Neural cell (in vitro differentiated cells): ENCODE measurements at regions not wholly inside any gene's neighbourhood (a gene's known extent, or its start where the extent isn't known, plus 50 kb on each side); places are given as distances from the start of the nearest gene placed in this dataset.

Source experiments
- H2AFZ ChIP-seq: fragments of 200-600, 300-800 bp; sonication (generic), shearing (Covaris generic); 2 replicates; pipeline ENCODE4 v1.6.0; 2014; ENCODE audit warnings: low read depth, mild to moderate bottlenecking, antibody characterized with exemption, low read length, moderate library complexity
- H3F3A ChIP-seq: fragments of 200-600 bp; shearing (Covaris generic); 2 replicates; pipeline ENCODE4 v1.6.1; 2016; ENCODE audit warnings: mild to moderate bottlenecking, moderate library complexity, mixed read lengths, antibody characterized with exemption, low read length; ENCODE audit not compliant: insufficient read depth, poor library complexity, severe bottlenecking
- H3K27ac ChIP-seq: fragments of 200-600, 300-800 bp; sonication (generic), shearing (Covaris generic); 2 replicates; pipeline ENCODE4 v1.5.1; 2014; ENCODE audit warnings: mild to moderate bottlenecking, low read length, moderate library complexity
- H3K27me3 ChIP-seq: fragments of 300-800, 200-600 bp; sonication (generic), shearing (Covaris generic); 2 replicates; pipeline ENCODE4 v1.6.0; 2014; ENCODE audit warnings: mild to moderate bottlenecking, low read depth, low read length, moderate library complexity; ENCODE audit not compliant: insufficient read depth
- H3K36me3 ChIP-seq: fragments of 300-800, 200-600 bp; sonication (generic), shearing (Covaris generic); 2 replicates; pipeline ENCODE4 v1.5.1; 2014; ENCODE audit warnings: mild to moderate bottlenecking, antibody characterized with exemption, low read length, moderate library complexity; ENCODE audit not compliant: insufficient read depth
- H3K4me2 ChIP-seq: fragments of 300-800, 200-600 bp; sonication (generic), shearing (Covaris generic); 2 replicates; pipeline ENCODE4 v1.6.0; 2014; ENCODE audit warnings: mild to moderate bottlenecking, low read length
- H3K4me3 ChIP-seq: fragments of 300-800, 200-600 bp; sonication (generic), shearing (Covaris generic); 2 replicates; pipeline ENCODE4 v1.5.1; 2014; ENCODE audit warnings: mild to moderate bottlenecking, low read length, moderate library complexity
- H3K79me2 ChIP-seq: fragments of 200-600 bp; shearing (Covaris generic); replicated peaks from 2 replicates; pipeline ENCODE4 v1.6.0; 2014; ENCODE audit warnings: mild to moderate bottlenecking, low read length, moderate library complexity; ENCODE audit not compliant: insufficient read depth
- H3K9ac ChIP-seq: fragments of 300-800, 200-600 bp; sonication (generic), shearing (Covaris generic); 2 replicates; pipeline ENCODE4 v1.6.1; 2016; ENCODE audit warnings: mild to moderate bottlenecking, low read length, mixed read lengths
- H3K9me2 ChIP-seq: fragments of 200-600 bp; shearing (Covaris generic); 2 replicates; pipeline ENCODE4 v1.6.1; 2016; ENCODE audit warnings: mild to moderate bottlenecking, low read length, mixed read lengths; ENCODE audit not compliant: insufficient read depth
- H3K9me3 ChIP-seq: fragments of 200-600, 300-800 bp; sonication (generic), shearing (Covaris generic); 2 replicates; pipeline ENCODE4 v1.6.1; 2016; ENCODE audit warnings: mild to moderate bottlenecking, mixed run types, low read length, moderate library complexity, mixed read lengths
- H4K20me1 ChIP-seq: fragments of 200-600 bp; shearing (Covaris generic); 2 replicates; pipeline ENCODE4 v1.6.1; 2016; ENCODE audit warnings: mild to moderate bottlenecking, mixed run types; ENCODE audit not compliant: insufficient read depth
- EP300 ChIP-seq: fragments of 450-650 bp; conservative IDR thresholded peaks from 2 replicates; pipeline ENCODE4 v1.6.1; 2014; ENCODE audit warnings: antibody characterized with exemption, mild to moderate bottlenecking, moderate library complexity; ENCODE audit not compliant: poor library complexity, severe bottlenecking
- EZH2 ChIP-seq: fragments of 200-600, 300-800 bp; shearing (Covaris generic), sonication (generic); IDR thresholded peaks from 2 replicates; pipeline ENCODE4 v1.6.1; 2014; ENCODE audit warnings: antibody characterized with exemption, low read length, borderline replicate concordance, mild to moderate bottlenecking; ENCODE audit not compliant: insufficient read depth, poor library complexity, severe bottlenecking
- MXI1 ChIP-seq: fragments of 450-650 bp; conservative IDR thresholded peaks from 2 replicates; pipeline ENCODE4 v1.6.1; 2014; ENCODE audit warnings: antibody characterized with exemption, mild to moderate bottlenecking; ENCODE audit not compliant: poor library complexity, severe bottlenecking
- POLR2AphosphoS5 ChIP-seq: IDR thresholded peaks from 2 replicates; pipeline ENCODE4 v1.6.1; 2012
- RAD21 ChIP-seq: fragments of 450-650 bp; conservative IDR thresholded peaks from 2 replicates; pipeline ENCODE4 v1.6.1; 2014; ENCODE audit warnings: antibody characterized with exemption, mild to moderate bottlenecking, moderate library complexity
- SMC3 ChIP-seq: fragments of 450-650 bp; conservative IDR thresholded peaks from 2 replicates; pipeline ENCODE4 v1.6.1; 2014; ENCODE audit warnings: antibody characterized with exemption, mild to moderate bottlenecking, moderate library complexity; ENCODE audit not compliant: poor library complexity
- TAF1 ChIP-seq: IDR thresholded peaks from 2 replicates; pipeline ENCODE4 v1.6.1; 2012; ENCODE audit warnings: low read depth
- TF ChIP-seq, protein P1 (sequence below): IDR thresholded peaks from 2 replicates; pipeline ENCODE4 v1.6.1; 2012; ENCODE audit warnings: borderline replicate concordance
- TF ChIP-seq, protein P2 (sequence below): fragments of 450-650 bp; IDR thresholded peaks from 2 replicates; pipeline ENCODE4 v1.5.1; 2014; ENCODE audit warnings: antibody characterized with exemption, mild to moderate bottlenecking, moderate library complexity; ENCODE audit not compliant: poor library complexity, severe bottlenecking

DNA sequence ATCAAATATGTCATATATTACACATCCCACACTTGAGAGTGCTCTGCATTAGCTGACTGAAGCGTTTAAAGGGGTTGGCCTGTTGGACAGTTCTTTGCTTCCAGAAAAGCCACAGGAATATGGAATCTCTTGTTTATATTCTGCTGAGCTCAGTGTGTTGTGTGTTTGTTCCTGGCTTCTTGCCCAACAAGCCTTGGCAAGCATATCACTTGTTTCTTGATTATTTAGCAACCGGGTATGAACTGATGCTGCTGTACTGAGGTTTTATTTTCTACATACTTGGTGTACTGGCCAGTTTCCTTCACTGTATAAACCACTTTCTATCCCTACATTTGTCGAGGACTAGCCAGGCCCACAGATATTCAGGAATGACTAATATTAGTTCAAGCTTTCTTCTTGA lies 378.9 kb downstream of the KCTD16 start:
- no peak overlapping the region for H3K9ac ChIP-seq
- no peak overlapping the region for H3K4me2 ChIP-seq
- no peaks in the 10 kb centered on the region for H3K79me2 ChIP-seq
- H2AFZ ChIP-seq: no peak overlapping the region
- no peaks in the 10 kb centered on the region for H3K36me3 ChIP-seq
- TF ChIP-seq SMC3: no peak
- H3K4me3 ChIP-seq: no peak overlapping the region
- H4K20me1 ChIP-seq: no peaks in the 10 kb centered on the region
- H3K9me3 ChIP-seq: no peaks in the 10 kb centered on the region
- H3K27me3 ChIP-seq: no peaks in the 10 kb centered on the region
- H3F3A ChIP-seq: no peaks in the 10 kb centered on the region
- H3K9me2 ChIP-seq: no peaks in the 10 kb centered on the region
- H3K27ac ChIP-seq: no peak overlapping the region

DNA sequence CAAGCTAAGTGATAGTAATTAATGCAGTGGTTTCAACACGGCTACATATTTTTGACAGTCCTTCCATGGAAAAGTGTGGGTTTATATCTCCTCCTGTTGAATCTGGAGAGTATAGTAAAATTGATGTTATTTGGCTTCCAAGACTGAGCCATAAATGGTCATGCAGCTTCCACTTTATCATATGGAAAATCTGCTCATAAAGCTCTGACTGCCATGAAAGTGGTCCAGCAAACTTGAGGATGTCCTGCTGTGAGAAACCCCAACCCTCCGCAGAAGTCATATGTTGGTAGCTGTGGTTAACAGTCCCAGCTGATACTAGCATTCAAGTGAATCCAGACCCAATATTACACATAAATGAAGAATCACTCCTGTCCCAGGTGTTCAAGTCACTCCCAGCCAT lies 378.3 kb downstream of the KCTD16 start:
- Histone ChIP-seq H3K27ac (no peak overlapping the region), H3F3A (no peaks in the 10 kb centered on the region), H3K79me2 (no peaks in the 10 kb centered on the region), H3K4me2 (no peak overlapping the region), H3K9me3 (no peaks in the 10 kb centered on the region), H3K9me2 (no peaks in the 10 kb centered on the region), H4K20me1 (no peaks in the 10 kb centered on the region), H3K4me3 (no peak overlapping the region), H2AFZ (no peak overlapping the region), H3K36me3 (no peaks in the 10 kb centered on the region), H3K27me3 (no peaks in the 10 kb centered on the region), H3K9ac (no peak overlapping the region)
- TF ChIP-seq, protein P1, sequence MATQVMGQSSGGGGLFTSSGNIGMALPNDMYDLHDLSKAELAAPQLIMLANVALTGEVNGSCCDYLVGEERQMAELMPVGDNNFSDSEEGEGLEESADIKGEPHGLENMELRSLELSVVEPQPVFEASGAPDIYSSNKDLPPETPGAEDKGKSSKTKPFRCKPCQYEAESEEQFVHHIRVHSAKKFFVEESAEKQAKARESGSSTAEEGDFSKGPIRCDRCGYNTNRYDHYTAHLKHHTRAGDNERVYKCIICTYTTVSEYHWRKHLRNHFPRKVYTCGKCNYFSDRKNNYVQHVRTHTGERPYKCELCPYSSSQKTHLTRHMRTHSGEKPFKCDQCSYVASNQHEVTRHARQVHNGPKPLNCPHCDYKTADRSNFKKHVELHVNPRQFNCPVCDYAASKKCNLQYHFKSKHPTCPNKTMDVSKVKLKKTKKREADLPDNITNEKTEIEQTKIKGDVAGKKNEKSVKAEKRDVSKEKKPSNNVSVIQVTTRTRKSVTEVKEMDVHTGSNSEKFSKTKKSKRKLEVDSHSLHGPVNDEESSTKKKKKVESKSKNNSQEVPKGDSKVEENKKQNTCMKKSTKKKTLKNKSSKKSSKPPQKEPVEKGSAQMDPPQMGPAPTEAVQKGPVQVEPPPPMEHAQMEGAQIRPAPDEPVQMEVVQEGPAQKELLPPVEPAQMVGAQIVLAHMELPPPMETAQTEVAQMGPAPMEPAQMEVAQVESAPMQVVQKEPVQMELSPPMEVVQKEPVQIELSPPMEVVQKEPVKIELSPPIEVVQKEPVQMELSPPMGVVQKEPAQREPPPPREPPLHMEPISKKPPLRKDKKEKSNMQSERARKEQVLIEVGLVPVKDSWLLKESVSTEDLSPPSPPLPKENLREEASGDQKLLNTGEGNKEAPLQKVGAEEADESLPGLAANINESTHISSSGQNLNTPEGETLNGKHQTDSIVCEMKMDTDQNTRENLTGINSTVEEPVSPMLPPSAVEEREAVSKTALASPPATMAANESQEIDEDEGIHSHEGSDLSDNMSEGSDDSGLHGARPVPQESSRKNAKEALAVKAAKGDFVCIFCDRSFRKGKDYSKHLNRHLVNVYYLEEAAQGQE: no peak
- TF ChIP-seq TAF1 (no peak), SMC3 (no peak), EP300 (no peak), MXI1 (no peak), EZH2 (no peak), POLR2AphosphoS5 (no peak), RAD21 (no peak)
- TF ChIP-seq, protein P2, sequence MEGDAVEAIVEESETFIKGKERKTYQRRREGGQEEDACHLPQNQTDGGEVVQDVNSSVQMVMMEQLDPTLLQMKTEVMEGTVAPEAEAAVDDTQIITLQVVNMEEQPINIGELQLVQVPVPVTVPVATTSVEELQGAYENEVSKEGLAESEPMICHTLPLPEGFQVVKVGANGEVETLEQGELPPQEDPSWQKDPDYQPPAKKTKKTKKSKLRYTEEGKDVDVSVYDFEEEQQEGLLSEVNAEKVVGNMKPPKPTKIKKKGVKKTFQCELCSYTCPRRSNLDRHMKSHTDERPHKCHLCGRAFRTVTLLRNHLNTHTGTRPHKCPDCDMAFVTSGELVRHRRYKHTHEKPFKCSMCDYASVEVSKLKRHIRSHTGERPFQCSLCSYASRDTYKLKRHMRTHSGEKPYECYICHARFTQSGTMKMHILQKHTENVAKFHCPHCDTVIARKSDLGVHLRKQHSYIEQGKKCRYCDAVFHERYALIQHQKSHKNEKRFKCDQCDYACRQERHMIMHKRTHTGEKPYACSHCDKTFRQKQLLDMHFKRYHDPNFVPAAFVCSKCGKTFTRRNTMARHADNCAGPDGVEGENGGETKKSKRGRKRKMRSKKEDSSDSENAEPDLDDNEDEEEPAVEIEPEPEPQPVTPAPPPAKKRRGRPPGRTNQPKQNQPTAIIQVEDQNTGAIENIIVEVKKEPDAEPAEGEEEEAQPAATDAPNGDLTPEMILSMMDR: no peak

DNA sequence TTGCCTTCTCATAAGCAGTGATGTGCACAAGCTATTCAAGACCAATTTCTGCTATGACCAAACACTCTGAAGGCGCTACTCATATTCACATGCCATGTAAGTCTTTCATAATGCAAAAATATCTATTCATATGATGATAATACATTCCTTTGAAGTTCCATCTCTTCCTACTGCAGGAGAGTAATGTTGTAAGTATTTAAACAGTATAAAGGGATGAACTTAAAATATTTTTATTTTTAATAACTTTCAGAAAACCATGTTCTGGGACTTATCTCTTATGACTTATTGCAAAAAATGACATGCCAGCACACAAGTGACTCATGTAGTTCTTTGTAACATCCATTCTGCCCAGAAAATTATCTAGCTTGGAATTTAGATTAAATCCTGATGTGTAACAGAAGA lies 376.4 kb downstream of the KCTD16 start:
- H3F3A ChIP-seq: no peaks in the 10 kb centered on the region
- no peak for TF ChIP-seq TAF1
- TF ChIP-seq RAD21: no peak
- no peak for TF ChIP-seq SMC3
- TF ChIP-seq, protein P1: no peak
- TF ChIP-seq MXI1: no peak
- no peak for TF ChIP-seq EZH2
- no peak for TF ChIP-seq EP300
- TF ChIP-seq POLR2AphosphoS5: no peak
- TF ChIP-seq, protein P2: no peak

More for the DNA sequence above, 376.4 kb downstream of the KCTD16 start:
- Histone ChIP-seq H3K79me2 (no peaks in the 10 kb centered on the region), H3K27me3 (no peaks in the 10 kb centered on the region), H3K9me3 (no peaks in the 10 kb centered on the region), H3K4me3 (no peak overlapping the region), H3K9me2 (no peaks in the 10 kb centered on the region), H3K9ac (no peak overlapping the region), H2AFZ (no peak overlapping the region), H3K4me2 (no peak overlapping the region), H3K27ac (no peak overlapping the region), H4K20me1 (no peaks in the 10 kb centered on the region), H3K36me3 (no peaks in the 10 kb centered on the region)
